ENCODE measurements at regions not wholly inside any gene's neighbourhood (a gene's known extent, or its start where the extent isn't known, plus 50 kb on each side); places are given as distances from the start of the nearest gene placed in this dataset.

- peak; percentile 68 for DNase-seq
Observed at GRCh38 chr13:33721724-33722123, 96.2 kb upstream of the RFC3 start.

- DNase-seq, result no peak
Observed at GRCh38 chr13:33722216-33722915, 95.6 kb upstream of the RFC3 start.

GRCh38 chr13:33723365-33723764, 94.6 kb upstream of the RFC3 start:
- DNase-seq, result no peak

- peak; percentile 80 for DNase-seq
Observed at GRCh38 chr13:33723772-33724435, 94.0 kb upstream of the RFC3 start.

GRCh38 chr13:33725340-33725739, 92.6 kb upstream of the RFC3 start:
- DNase-seq, result no peak

GRCh38 chr13:33727297-33728083, 90.5 kb upstream of the RFC3 start:
- no peak for DNase-seq

- DNase-seq, result no peak
Observed at GRCh38 chr13:33728271-33729037, 89.5 kb upstream of the RFC3 start.

GRCh38 chr13:33730147-33730546, 87.8 kb upstream of the RFC3 start:
- DNase-seq, result no peak

GRCh38 chr13:33730619-33731018, 87.3 kb upstream of the RFC3 start:
- DNase-seq, result no peak

GRCh38 chr13:33735276-33735675, 82.7 kb upstream of the RFC3 start:
- no peak for DNase-seq

GRCh38 chr13:33739254-33739653, 78.7 kb upstream of the RFC3 start:
- no peak for DNase-seq

- peak; percentile 44 for DNase-seq
Observed at GRCh38 chr13:33740134-33740538, 77.8 kb upstream of the RFC3 start.

GRCh38 chr13:33742321-33742720, 75.6 kb upstream of the RFC3 start:
- no peak for DNase-seq

- DNase-seq, result no peak
Observed at GRCh38 chr13:33743438-33744368, 74.2 kb upstream of the RFC3 start.

- no peak for DNase-seq
Observed at GRCh38 chr13:33744589-33745369, 73.2 kb upstream of the RFC3 start.

- DNase-seq, result no peak
Observed at GRCh38 chr13:33745370-33746324, 72.3 kb upstream of the RFC3 start.

GRCh38 chr13:33746867-33747266, 71.1 kb upstream of the RFC3 start:
- DNase-seq, result no peak

GRCh38 chr13:33751151-33751550, 66.8 kb upstream of the RFC3 start:
- peak; percentile 17 for DNase-seq

GRCh38 chr13:33752094-33752493, 65.9 kb upstream of the RFC3 start:
- DNase-seq, result no peak

GRCh38 chr13:33752597-33752996, 65.4 kb upstream of the RFC3 start:
- no peak for DNase-seq
